Embryonic facial prominence (tissue), 1 donor: ENCODE measurements at regions not wholly inside any gene's neighbourhood (a gene's known extent, or its start where the extent isn't known, plus 50 kb on each side); places are given as distances from the start of the nearest gene placed in this dataset.

ENCODE experiments used
- DNase-seq: peaks from one replicate; pipeline ENCODE4 v3.0.0-alpha.2; 2016; ENCODE audit errors: extremely low spot score

GRCh38 chr6:91713911-91714310 is 1127.0 kb upstream of the MAP3K7 start:
- DNase-seq = no peak

- DNase-seq = no peak
These were observed 1124.6 kb upstream of the MAP3K7 start for GRCh38 chr6:91711518-91711917.

GRCh38 chr6:91710342-91710741 is 1123.5 kb upstream of the MAP3K7 start:
- DNase-seq = no peak

GRCh38 chr6:91708534-91708933 is 1121.7 kb upstream of the MAP3K7 start:
- no peak for DNase-seq

- no peak for DNase-seq
These were observed 1118.8 kb upstream of the MAP3K7 start for GRCh38 chr6:91705646-91706045.

- DNase-seq = no peak
These were observed 1117.7 kb upstream of the MAP3K7 start for GRCh38 chr6:91704531-91704930.

- DNase-seq = no peak
These were observed 1110.3 kb upstream of the MAP3K7 start for GRCh38 chr6:91697010-91697695.

GRCh38 chr6:91695221-91695620 is 1108.3 kb upstream of the MAP3K7 start:
- no peak for DNase-seq

- DNase-seq = no peak
These were observed 1107.3 kb upstream of the MAP3K7 start for GRCh38 chr6:91694016-91694654.

GRCh38 chr6:91691449-91691848 is 1104.6 kb upstream of the MAP3K7 start:
- DNase-seq = no peak

- DNase-seq = no peak
These were observed 1096.4 kb upstream of the MAP3K7 start for GRCh38 chr6:91683240-91683639.

- no peak for DNase-seq
These were observed 1094.4 kb upstream of the MAP3K7 start for GRCh38 chr6:91681296-91681695.

- DNase-seq = no peak
These were observed 1092.0 kb upstream of the MAP3K7 start for GRCh38 chr6:91678679-91679446.

GRCh38 chr6:91672201-91672600 is 1085.3 kb upstream of the MAP3K7 start:
- no peak for DNase-seq

- no peak for DNase-seq
These were observed 1083.0 kb upstream of the MAP3K7 start for GRCh38 chr6:91669871-91670268.

- DNase-seq = no peak
These were observed 1082.4 kb upstream of the MAP3K7 start for GRCh38 chr6:91669154-91669870.

- DNase-seq = no peak
These were observed 1080.7 kb upstream of the MAP3K7 start for GRCh38 chr6:91667596-91667995.

- DNase-seq = no peak
These were observed 1077.6 kb upstream of the MAP3K7 start for GRCh38 chr6:91664327-91664959.

- DNase-seq = no peak
These were observed 1074.0 kb upstream of the MAP3K7 start for GRCh38 chr6:91660893-91661292.

- no peak for DNase-seq
These were observed 1073.0 kb upstream of the MAP3K7 start for GRCh38 chr6:91659891-91660290.

GRCh38 chr6:91654793-91655192 is 1067.9 kb upstream of the MAP3K7 start:
- no peak for DNase-seq

- DNase-seq = no peak
These were observed 1067.5 kb upstream of the MAP3K7 start for GRCh38 chr6:91654357-91654756.
